ENCODE measurements at regions not wholly inside any gene's neighbourhood (a gene's known extent, or its start where the extent isn't known, plus 50 kb on each side); places are given as distances from the start of the nearest gene placed in this dataset.

- Histone ChIP-seq H3K36me3 (ENCODE audit: control insufficient read depth in 2 of 2, extremely low read depth in 1 of 2, insufficient read depth in 2 of 2, low read length in 2 of 2) (no peaks in the 10 kb centered on the region), H4K20me1 (replicated peaks; ENCODE audit: control insufficient read depth, extremely low read depth, insufficient read depth, low read length) (no peaks in the 10 kb centered on the region), H3K27ac (ENCODE audit: insufficient read depth, low read depth, low read length) (no peak overlapping the region), H3K79me2 (ENCODE audit: control insufficient read depth, insufficient read depth, low read length) (no peaks in the 10 kb centered on the region), H3K9me1 (replicated peaks; ENCODE audit: control insufficient read depth, extremely low read depth, insufficient read depth, low read length) (no peaks in the 10 kb centered on the region), H3K9ac (replicated peaks; ENCODE audit: extremely low read depth, insufficient read depth, low read length) (no peak overlapping the region), H2AFZ (ENCODE audit: low read depth, low read length) (no peak overlapping the region), H3K4me1 (ENCODE audit: control insufficient read depth, extremely low read depth, insufficient read depth, low read length) (no peaks in the 10 kb centered on the region), H3K27me3 (ENCODE audit: control insufficient read depth in 2 of 2, insufficient read depth in 2 of 2, low read length in 2 of 2) (no peaks in the 10 kb centered on the region), H3K9me3 (replicated peaks; ENCODE audit: control insufficient read depth, insufficient read depth, low read length) (peaks cover 6% of the 10 kb centered on the region), H3K4me2 (ENCODE audit: insufficient read depth, low read length) (no peak overlapping the region), H3K4me3 (replicated peaks in 1 of 3; ENCODE audit: insufficient read depth in 1 of 3, low read depth in 1 of 3, low read length in 3 of 3) (no peak overlapping the region)
- ChIA-PET CTCF (no interaction called here), POLR2A (no interaction called here)
- DNase-seq (ENCODE audit: low read depth, low spot score) (no peak), FAIRE-seq (no peak)
- intact Hi-C loops (cut with micrococcal nuclease) (no loop called here), dilution Hi-C loops (cut with MboI; ENCODE audit: extremely low pct_ligation_motif_present, low sequenced_read_pairs) (no loop called here)
- no peak for TF ChIP-seq POLR2A (IDR thresholded peaks at IDR 0.05; ENCODE audit: low read depth, low read length)
- no peak for TF ChIP-seq GATA2 (IDR thresholded peaks at IDR 0.05; ENCODE audit: insufficient read depth, insufficient read length, low read depth, low read length)
- TF ChIP-seq JUN (IDR thresholded peaks at IDR 0.05; ENCODE audit: borderline replicate concordance, insufficient read depth, insufficient read length, low read depth): no peak
- TF ChIP-seq EZH2 (IDR thresholded peaks at IDR 0.05; ENCODE audit: borderline replicate concordance, low read depth, low read length, severe bottlenecking): no peak
- TF ChIP-seq FOS (IDR thresholded peaks at IDR 0.05; ENCODE audit: borderline replicate concordance, insufficient read depth, low read length): no peak
- TF ChIP-seq CTCF (IDR thresholded peaks at IDR 0.05; ENCODE audit: extremely low read depth in 1 of 2, insufficient read depth in 1 of 2, low read depth in 1 of 2, low read length in 2 of 2): no peak
- TF ChIP-seq MAX (IDR thresholded peaks at IDR 0.05; ENCODE audit: insufficient read depth, insufficient read length): no peak
- no peak for TF ChIP-seq POLR2AphosphoS5 (IDR thresholded peaks at IDR 0.05; ENCODE audit: insufficient read depth, low read depth, low read length)
- BruUV-seq (replicated peaks): no TSS peak
Measured at GRCh38 chr5:2357309-2357708, 394.2 kb downstream of the IRX2 start.

All from endothelial cell of umbilical vein (primary cell).